GM12878 (cell line): ENCODE measurements at regions not wholly inside any gene's neighbourhood (a gene's known extent, or its start where the extent isn't known, plus 50 kb on each side); places are given as distances from the start of the nearest gene placed in this dataset.

Source experiments
- CTCF ChIP-seq, 3 experiments: IDR thresholded peaks in 2 of 3; conservative IDR thresholded peaks in 1 of 3; 2 replicates each; pipeline ENCODE4 v1.5.1; 2011; ENCODE audit warnings: low read depth in 3 of 3, low read length in 3 of 3, mild to moderate bottlenecking in 3 of 3, control low read depth in 2 of 3, moderate library complexity in 2 of 3, inconsistent platforms in 1 of 3, mixed read lengths in 1 of 3; ENCODE audit not compliant: control insufficient read depth in 2 of 3, insufficient read depth in 1 of 3; ENCODE audit errors: extremely low read depth in 1 of 3
- DPF2 ChIP-seq: fragments of 450-650 bp; IDR thresholded peaks from 2 replicates; pipeline ENCODE4 v1.6.1; 2017; ENCODE audit warnings: mild to moderate bottlenecking
- EZH2 ChIP-seq: IDR thresholded peaks from 2 replicates; pipeline ENCODE4 v1.6.1; 2012; ENCODE audit warnings: low read depth, mild to moderate bottlenecking, control low read depth, inconsistent platforms, low read length, borderline replicate concordance; ENCODE audit not compliant: control insufficient read depth
- NFYA ChIP-seq: IDR thresholded peaks from 2 replicates; pipeline ENCODE4 v1.6.1; 2011; ENCODE audit warnings: low read depth, mild to moderate bottlenecking, low read length, improper control_type of control experiment, borderline replicate concordance
- NR2C2 ChIP-seq: IDR thresholded peaks from 2 replicates; pipeline ENCODE4 v1.6.1; 2011; ENCODE audit warnings: borderline replicate concordance, low read depth; ENCODE audit not compliant: control insufficient read depth, insufficient read length
- RCOR1 ChIP-seq: conservative IDR thresholded peaks from 2 replicates; pipeline ENCODE4 v1.6.1; 2012; ENCODE audit warnings: low read depth, low read length, improper control_type of control experiment
- USF2 ChIP-seq: IDR thresholded peaks from 2 replicates; pipeline ENCODE4 v1.6.1; 2011; ENCODE audit warnings: low read depth, low read length, improper control_type of control experiment, borderline replicate concordance
- ZBTB40 ChIP-seq: fragments of 450-650 bp; IDR thresholded peaks from 2 replicates; pipeline ENCODE4 v1.6.1; 2016; ENCODE audit warnings: mild to moderate bottlenecking, moderate library complexity, borderline replicate concordance
- ZZZ3 ChIP-seq: IDR thresholded peaks from 2 replicates; pipeline ENCODE4 v1.6.1; 2011; ENCODE audit warnings: low read depth; ENCODE audit not compliant: control insufficient read depth, insufficient read length

- TF ChIP-seq CTCF (IDR thresholded peaks at IDR 0.05 in 2 of 3, conservative IDR thresholded peaks at IDR 0.05 in 1 of 3; ENCODE audit: control insufficient read depth in 2 of 3, extremely low read depth in 1 of 3, insufficient read depth in 1 of 3, low read depth in 3 of 3, low read length in 3 of 3), result no peak
- TF ChIP-seq NFYA, result no peak
- TF ChIP-seq ZBTB40, result no peak
- no peak for TF ChIP-seq ZZZ3
- TF ChIP-seq DPF2, result no peak
- no peak for TF ChIP-seq RCOR1
- no peak for TF ChIP-seq USF2
- TF ChIP-seq EZH2, result no peak
- TF ChIP-seq NR2C2, result no peak
Measured at GRCh38 chr7:15963206-15963605, 276.7 kb upstream of the MEOX2 start.
